C4-2B (cell line): ENCODE measurements at regions not wholly inside any gene's neighbourhood (a gene's known extent, or its start where the extent isn't known, plus 50 kb on each side); places are given as distances from the start of the nearest gene placed in this dataset.

ENCODE experiments used
- ZFX ChIP-seq: fragments of 450-650 bp; IDR thresholded peaks from 2 replicates; pipeline ENCODE4 v1.6.1; 2017
- TF ChIP-seq, protein P1 (sequence below): fragments of 450-650 bp; conservative IDR thresholded peaks from 2 replicates; pipeline ENCODE4 v1.5.1; 2017; ENCODE audit warnings: mild to moderate bottlenecking

DNA sequence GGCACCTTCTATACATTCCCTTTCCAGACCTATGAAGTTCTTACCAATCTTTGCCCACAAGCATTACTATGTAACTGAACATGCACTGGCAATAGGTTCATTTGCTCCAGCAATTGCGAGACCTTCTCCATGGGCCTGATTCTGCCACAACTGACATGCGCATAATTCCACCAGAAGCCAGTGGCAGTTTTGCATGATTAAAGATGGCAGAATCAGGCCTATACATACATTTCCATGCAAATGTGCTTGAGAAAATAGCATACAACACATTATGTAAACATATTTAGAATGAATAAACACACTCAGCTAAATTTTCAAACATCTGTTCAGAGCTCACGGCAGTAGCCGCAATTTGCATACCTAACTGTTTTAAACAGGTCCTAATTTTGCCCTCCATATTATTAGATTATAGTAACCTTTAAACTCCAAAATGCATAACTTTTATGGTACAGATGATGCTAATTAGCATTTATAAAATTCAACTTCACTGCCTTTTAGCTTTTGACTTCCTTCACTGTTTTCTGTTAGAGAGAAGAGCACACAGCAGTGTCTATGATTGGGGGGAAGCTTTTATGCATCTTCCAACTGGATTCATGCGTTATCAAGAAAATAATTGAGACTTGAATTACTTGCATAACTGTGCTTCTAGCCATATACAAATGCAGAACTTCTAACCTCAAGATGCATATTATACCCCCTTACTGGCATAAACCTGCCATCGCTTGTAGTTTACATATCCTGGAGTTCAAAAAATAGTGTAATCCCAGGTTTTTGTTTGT is 155.3 kb upstream of the CDH19 start:
- TF ChIP-seq, protein P1, sequence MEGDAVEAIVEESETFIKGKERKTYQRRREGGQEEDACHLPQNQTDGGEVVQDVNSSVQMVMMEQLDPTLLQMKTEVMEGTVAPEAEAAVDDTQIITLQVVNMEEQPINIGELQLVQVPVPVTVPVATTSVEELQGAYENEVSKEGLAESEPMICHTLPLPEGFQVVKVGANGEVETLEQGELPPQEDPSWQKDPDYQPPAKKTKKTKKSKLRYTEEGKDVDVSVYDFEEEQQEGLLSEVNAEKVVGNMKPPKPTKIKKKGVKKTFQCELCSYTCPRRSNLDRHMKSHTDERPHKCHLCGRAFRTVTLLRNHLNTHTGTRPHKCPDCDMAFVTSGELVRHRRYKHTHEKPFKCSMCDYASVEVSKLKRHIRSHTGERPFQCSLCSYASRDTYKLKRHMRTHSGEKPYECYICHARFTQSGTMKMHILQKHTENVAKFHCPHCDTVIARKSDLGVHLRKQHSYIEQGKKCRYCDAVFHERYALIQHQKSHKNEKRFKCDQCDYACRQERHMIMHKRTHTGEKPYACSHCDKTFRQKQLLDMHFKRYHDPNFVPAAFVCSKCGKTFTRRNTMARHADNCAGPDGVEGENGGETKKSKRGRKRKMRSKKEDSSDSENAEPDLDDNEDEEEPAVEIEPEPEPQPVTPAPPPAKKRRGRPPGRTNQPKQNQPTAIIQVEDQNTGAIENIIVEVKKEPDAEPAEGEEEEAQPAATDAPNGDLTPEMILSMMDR: no peak
- TF ChIP-seq ZFX: no peak
